ENCODE measurements at regions not wholly inside any gene's neighbourhood (a gene's known extent, or its start where the extent isn't known, plus 50 kb on each side); places are given as distances from the start of the nearest gene placed in this dataset.
"Not testable (repeated sequence)": the region's sequence is repeated elsewhere in the genome, so short reads cannot be mapped to it uniquely, and the experiment has no call there.

- no peak for DNase-seq (ENCODE audit: low spot score)
Observed at GRCh38 chr1:214861615-214862014, 220.9 kb upstream of the KCNK2 start.

GRCh38 chr1:214862421-214862820 lies 220.1 kb upstream of the KCNK2 start:
- no peak for DNase-seq (ENCODE audit: low spot score)

- no peak for DNase-seq (ENCODE audit: low spot score)
Observed at GRCh38 chr1:214864896-214865688, 217.4 kb upstream of the KCNK2 start.

GRCh38 chr1:214870426-214870825 lies 212.1 kb upstream of the KCNK2 start:
- DNase-seq (ENCODE audit: low spot score) = not testable (repeated sequence)

GRCh38 chr1:214880956-214881355 lies 201.6 kb upstream of the KCNK2 start:
- DNase-seq (ENCODE audit: low spot score) = no peak

GRCh38 chr1:214882616-214883015 lies 199.9 kb upstream of the KCNK2 start:
- DNase-seq (ENCODE audit: low spot score) = no peak

GRCh38 chr1:214895011-214895600 lies 187.4 kb upstream of the KCNK2 start:
- no peak for DNase-seq (ENCODE audit: low spot score)

GRCh38 chr1:214896921-214897320 lies 185.6 kb upstream of the KCNK2 start:
- DNase-seq (ENCODE audit: low spot score) = no peak

GRCh38 chr1:214897581-214897980 lies 185.0 kb upstream of the KCNK2 start:
- no peak for DNase-seq (ENCODE audit: low spot score)

GRCh38 chr1:214898161-214898560 lies 184.4 kb upstream of the KCNK2 start:
- no peak for DNase-seq (ENCODE audit: low spot score)

- DNase-seq (ENCODE audit: low spot score) = no peak
Observed at GRCh38 chr1:214898718-214899117, 183.8 kb upstream of the KCNK2 start.

GRCh38 chr1:214899908-214900460 lies 182.6 kb upstream of the KCNK2 start:
- no peak for DNase-seq (ENCODE audit: low spot score)

- no peak for DNase-seq (ENCODE audit: low spot score)
Observed at GRCh38 chr1:214900590-214900989, 181.9 kb upstream of the KCNK2 start.

GRCh38 chr1:214901718-214902117 lies 180.8 kb upstream of the KCNK2 start:
- no peak for DNase-seq (ENCODE audit: low spot score)

GRCh38 chr1:214902636-214903320 lies 179.8 kb upstream of the KCNK2 start:
- no peak for DNase-seq (ENCODE audit: low spot score)

GRCh38 chr1:214912127-214912526 lies 170.4 kb upstream of the KCNK2 start:
- no peak for DNase-seq (ENCODE audit: low spot score)

- DNase-seq (ENCODE audit: low spot score) = no peak
Observed at GRCh38 chr1:214913966-214914365, 168.6 kb upstream of the KCNK2 start.

- DNase-seq (ENCODE audit: low spot score) = no peak
Observed at GRCh38 chr1:214917081-214917635, 165.4 kb upstream of the KCNK2 start.

GRCh38 chr1:214918745-214919144 lies 163.8 kb upstream of the KCNK2 start:
- DNase-seq (ENCODE audit: low spot score) = no peak

GRCh38 chr1:214920337-214920736 lies 162.2 kb upstream of the KCNK2 start:
- no peak for DNase-seq (ENCODE audit: low spot score)

- no peak for DNase-seq (ENCODE audit: low spot score)
Observed at GRCh38 chr1:214923278-214923915, 159.1 kb upstream of the KCNK2 start.

- no peak for DNase-seq (ENCODE audit: low spot score)
Observed at GRCh38 chr1:214927796-214928195, 154.7 kb upstream of the KCNK2 start.

Measured in LoVo (cell line).